ENCODE measurements at regions not wholly inside any gene's neighbourhood (a gene's known extent, or its start where the extent isn't known, plus 50 kb on each side); places are given as distances from the start of the nearest gene placed in this dataset.
"Not testable (repeated sequence)": the region's sequence is repeated elsewhere in the genome, so short reads cannot be mapped to it uniquely, and the experiment has no call there.

DNA sequence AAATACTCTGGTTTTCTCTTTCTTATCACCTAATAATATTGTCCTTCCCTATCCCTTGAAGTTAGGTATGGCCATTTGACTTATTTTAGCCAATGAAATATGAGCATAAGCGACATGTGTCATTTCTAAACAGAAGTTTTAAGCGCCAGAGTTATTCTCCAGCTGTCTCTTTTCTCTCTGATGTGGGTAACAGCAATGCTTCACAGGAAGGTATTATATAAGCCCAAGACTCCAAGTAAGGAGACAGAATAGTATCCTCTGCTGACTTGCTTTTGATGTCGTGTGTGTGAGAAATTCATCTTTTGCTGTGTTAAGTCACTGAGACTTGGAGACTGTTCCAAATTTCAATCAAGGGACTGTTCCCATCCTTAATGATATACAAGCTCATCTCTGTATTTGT, 224.6 kb upstream of the NECTIN3 start:
- H3K27ac Mint-ChIP-seq: no peak overlapping the region
- ATAC-seq (no peak), DNase-seq (ENCODE audit: low spot score in 2 of 2) (no peak)
- H3K36me3 Mint-ChIP-seq: no peaks in the 10 kb centered on the region
- peaks cover 0 to 5% of the 10 kb centered on the region in 2 donors for H3K9me3 Mint-ChIP-seq

DNA sequence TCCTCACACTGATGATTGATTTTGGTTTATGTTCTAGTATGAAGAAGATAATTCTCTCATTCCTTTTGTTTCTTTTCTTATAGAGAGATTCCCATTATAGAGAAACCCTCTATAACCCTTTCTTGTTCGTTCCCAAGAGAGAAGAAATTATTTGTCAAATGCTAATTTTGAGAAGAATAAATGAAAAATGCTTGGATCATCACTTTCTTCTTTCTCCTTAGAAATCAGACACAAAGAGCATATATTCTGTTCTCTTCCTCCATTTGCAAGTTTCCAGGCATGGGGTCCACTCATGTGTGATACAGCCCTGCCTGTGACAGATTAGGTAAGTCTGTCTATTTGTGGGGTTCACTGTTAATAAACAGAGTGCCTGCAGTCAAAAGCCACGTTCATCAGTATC, 222.6 kb upstream of the NECTIN3 start:
- no peak overlapping the region for H3K27ac Mint-ChIP-seq
- no peaks in the 10 kb centered on the region for H3K36me3 Mint-ChIP-seq
- H3K9me3 Mint-ChIP-seq: peaks cover 0 to 5% of the 10 kb centered on the region in 2 donors
- no peak for DNase-seq (ENCODE audit: low spot score in 2 of 2)
- ATAC-seq: no peak

DNA sequence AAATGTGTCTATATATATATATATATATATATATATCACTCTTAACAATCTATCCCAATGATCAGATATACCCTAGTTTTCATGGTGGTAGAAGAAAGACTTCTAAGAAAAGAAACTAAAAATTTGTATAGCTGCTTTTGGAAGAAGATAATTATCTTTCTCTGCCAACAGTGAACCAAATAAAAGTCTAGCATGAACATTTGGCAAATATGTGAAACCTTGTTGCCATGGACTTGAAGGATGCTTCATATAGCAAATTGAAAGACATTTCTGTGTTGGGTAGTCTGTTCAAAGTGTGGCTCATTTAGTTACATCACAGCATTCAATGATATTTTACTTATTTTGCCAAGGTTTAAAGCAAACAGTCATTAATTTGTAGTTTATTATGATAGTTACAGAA, 219.9 kb upstream of the NECTIN3 start:
- no peaks in the 10 kb centered on the region for H3K9me3 Mint-ChIP-seq
- ATAC-seq: no peak
- H3K36me3 Mint-ChIP-seq: no peaks in the 10 kb centered on the region
- DNase-seq (ENCODE audit: low spot score in 2 of 2): no peak
- no peak overlapping the region for H3K27ac Mint-ChIP-seq

DNA sequence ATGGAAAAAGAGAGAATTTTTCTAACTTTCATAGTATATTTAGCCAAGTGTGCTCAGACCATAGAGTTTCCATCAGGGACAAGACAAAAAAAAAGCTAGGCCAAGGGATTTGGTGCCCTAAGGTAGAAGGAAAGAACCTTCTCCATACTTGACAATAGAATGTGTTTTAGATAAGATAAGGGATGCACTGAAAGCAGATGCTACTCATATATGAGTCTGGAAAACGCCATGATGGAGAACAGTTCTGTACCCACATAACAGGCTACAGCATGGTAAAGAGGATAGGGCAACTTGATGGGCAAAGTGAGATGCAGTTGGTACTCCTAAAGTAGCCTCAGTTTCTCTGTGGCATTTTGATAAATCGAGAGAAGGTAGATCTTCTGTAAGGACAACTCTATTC, 216.4 kb upstream of the NECTIN3 start:
- no peak for ATAC-seq
- DNase-seq (ENCODE audit: low spot score in 2 of 2): no peak
- Mint-ChIP-seq H3K27ac (no peak overlapping the region), H3K9me3 (no peaks in the 10 kb centered on the region), H3K36me3 (no peaks in the 10 kb centered on the region)

DNA sequence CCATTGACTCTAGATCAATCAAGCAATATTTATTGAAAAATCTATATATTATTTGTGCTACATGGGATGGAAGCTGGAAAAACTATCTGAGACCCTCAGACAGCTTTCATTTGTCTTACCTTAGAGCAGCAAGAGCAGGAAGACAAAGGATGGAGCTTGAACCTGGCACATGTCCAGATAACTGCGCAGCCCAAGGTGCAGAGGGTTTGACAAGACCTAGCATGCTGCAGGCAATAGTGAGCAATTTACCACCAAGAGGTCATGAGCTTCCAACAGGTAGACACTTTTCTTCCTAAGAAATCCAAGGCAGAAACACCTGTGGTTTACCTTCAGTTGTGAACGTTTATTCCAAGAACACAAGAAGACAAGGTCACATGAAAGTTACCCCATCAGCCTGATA, 214.7 kb upstream of the NECTIN3 start:
- no peak overlapping the region for H3K27ac Mint-ChIP-seq
- no peaks in the 10 kb centered on the region for H3K36me3 Mint-ChIP-seq
- no peak for DNase-seq (ENCODE audit: low spot score in 2 of 2)
- no peak for ATAC-seq
- H3K9me3 Mint-ChIP-seq: no peaks in the 10 kb centered on the region

DNA sequence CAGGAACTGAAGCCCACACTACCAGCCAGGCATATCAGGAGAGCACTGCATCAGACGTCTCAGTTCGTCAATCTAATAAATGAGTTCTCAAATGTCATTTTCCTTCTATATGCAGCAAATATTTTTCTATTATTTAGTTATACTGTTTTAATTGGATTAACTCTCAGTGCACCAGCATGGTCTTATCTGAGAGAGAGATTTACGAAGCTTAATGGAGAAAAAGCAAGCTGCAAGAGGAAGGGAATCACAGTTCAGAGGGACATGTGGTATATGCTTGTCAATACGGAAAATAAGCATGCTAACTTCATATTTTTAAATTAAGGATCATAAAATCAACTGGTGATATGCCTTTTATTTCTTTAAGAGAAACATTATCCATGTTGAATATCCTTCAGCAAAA, 213.1 kb upstream of the NECTIN3 start:
- no peaks in the 10 kb centered on the region for H3K9me3 Mint-ChIP-seq
- H3K27ac Mint-ChIP-seq: no peak overlapping the region
- no peaks in the 10 kb centered on the region for H3K36me3 Mint-ChIP-seq
- ATAC-seq (no peak), DNase-seq (ENCODE audit: low spot score in 2 of 2) (no peak)

DNA sequence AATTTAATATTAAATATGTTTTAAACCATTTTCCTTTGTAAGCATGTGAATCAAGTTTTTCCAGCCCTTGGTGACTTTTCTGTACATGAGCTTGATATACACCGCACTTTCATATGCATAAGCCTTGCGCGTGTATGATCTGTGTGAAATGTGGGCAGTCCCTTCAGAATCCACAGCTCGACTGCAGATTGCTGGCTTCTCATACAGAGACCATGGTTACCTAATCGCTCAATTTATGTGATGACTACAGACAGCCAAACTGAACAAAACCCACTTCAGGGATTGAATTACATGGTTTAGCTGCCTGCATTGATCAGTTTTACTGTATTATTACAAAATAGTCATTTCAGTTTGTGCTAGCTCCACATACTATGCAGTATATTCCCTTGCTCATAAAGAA, 212.3 kb upstream of the NECTIN3 start:
- Mint-ChIP-seq H3K27ac (no peak overlapping the region), H3K36me3 (no peaks in the 10 kb centered on the region), H3K9me3 (no peaks in the 10 kb centered on the region)
- DNase-seq (ENCODE audit: low spot score in 2 of 2): no peak
- ATAC-seq: no peak

DNA sequence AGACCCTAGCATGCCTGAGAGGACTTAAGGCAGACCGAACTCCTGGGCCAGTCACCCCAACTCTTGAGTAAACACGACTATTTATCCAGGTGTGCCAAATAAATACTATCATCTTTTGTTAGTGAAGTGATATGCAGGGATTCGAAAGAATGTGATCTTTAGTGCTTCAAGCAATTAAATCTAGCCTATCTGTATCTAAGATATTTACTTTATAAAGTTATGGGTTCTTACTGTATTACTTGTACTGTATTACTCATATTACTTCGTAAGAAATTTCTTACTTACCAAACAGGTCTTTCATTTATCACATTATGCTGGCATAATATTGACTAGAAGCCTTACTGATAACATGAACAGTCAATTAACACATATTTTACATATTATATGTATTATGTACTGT, 211.6 kb upstream of the NECTIN3 start:
- no peak overlapping the region for H3K27ac Mint-ChIP-seq
- no peaks in the 10 kb centered on the region for H3K9me3 Mint-ChIP-seq
- DNase-seq (ENCODE audit: low spot score in 2 of 2): no peak
- H3K36me3 Mint-ChIP-seq: no peaks in the 10 kb centered on the region
- ATAC-seq: no peak

DNA sequence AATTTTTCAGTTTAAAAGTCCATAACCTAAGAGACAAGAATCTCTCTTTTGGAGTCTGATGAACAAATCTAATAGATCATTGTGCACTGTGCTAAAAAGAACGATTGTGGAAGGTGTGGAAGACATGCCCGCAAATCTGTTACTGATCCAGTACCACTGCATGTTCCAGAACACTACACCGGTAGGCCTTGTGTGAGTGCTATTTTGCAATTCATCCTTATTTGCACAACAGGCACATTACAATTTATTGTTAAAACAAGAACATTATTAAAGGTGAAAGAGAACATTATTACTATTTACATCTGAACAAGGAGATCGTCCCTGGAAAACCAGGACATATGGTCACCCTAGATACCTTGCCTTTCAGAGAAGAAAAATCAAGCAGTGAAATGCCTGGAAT, 205.7 kb upstream of the NECTIN3 start:
- H3K9me3 Mint-ChIP-seq: no peaks in the 10 kb centered on the region
- H3K36me3 Mint-ChIP-seq: no peaks in the 10 kb centered on the region
- no peak overlapping the region for H3K27ac Mint-ChIP-seq
- DNase-seq (ENCODE audit: low spot score in 2 of 2) (no peak), ATAC-seq (no peak)

DNA sequence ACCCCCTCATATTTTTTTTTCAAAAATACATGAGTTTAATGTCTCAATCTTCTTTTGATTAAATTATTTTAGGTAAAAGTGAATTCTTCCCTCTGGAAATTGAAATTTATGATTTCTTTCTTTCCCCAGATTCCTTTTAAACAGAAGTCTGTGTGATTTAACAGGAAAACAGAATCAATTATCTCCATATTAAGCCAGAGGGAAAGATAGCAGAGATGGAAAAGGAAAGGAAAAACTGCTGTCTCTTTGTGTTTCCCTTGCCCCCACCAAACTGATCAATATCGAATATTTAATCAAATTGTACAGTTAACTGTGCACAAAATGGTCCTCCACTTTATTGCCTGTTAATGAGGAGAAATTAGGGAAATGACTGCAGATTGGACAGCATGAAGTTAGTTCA, 203.5 kb upstream of the NECTIN3 start:
- no peak overlapping the region for H3K27ac Mint-ChIP-seq
- ATAC-seq (no peak), DNase-seq (ENCODE audit: low spot score in 2 of 2) (no peak)
- no peaks in the 10 kb centered on the region for H3K9me3 Mint-ChIP-seq
- no peaks in the 10 kb centered on the region for H3K36me3 Mint-ChIP-seq

DNA sequence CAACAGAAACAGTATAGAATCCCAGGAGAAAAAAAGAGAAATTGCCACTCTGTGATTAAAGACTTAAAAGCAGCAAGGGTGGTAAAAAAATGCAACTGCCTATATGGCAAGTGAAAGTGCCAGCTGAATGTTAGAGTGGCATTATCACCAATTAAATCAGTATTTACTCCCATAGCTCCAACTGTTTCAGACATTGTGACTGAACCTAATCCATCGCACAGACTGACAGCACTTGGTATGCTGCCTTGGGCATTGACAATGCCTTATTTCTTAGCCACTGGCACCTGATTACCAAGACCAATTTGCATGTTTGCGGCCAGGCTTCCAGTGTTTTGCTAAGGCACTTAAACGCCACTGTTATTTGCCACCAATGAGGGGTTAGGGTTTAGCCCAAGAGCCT, 201.9 kb upstream of the NECTIN3 start:
- Mint-ChIP-seq H3K36me3 (no peaks in the 10 kb centered on the region), H3K9me3 (peaks cover 4 to 7% of the 10 kb centered on the region in 2 donors), H3K27ac (no peak overlapping the region)
- ATAC-seq (no peak), DNase-seq (ENCODE audit: low spot score in 2 of 2) (no peak)

DNA sequence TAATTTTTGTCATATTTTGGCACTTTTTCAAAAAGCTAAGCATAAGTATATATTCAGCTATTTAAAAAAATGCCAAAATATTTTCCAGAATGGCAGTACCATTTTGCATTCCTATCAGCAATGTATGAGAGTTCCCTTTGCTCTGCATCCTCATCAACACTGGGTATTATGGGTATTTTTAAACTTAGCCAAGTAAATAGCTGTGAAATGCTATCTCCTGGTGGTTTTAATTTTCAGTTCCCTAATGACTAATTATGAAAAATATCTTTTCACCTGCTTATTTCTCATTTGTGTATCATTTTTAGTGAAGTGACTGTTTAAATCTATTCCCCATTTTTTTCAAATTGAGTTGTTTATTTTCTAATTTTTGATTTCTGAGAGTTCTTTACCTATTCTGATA, 199.7 kb upstream of the NECTIN3 start:
- ATAC-seq (no peak), DNase-seq (ENCODE audit: low spot score in 2 of 2) (no peak)
- no peaks in the 10 kb centered on the region for H3K36me3 Mint-ChIP-seq
- H3K9me3 Mint-ChIP-seq: peaks cover 6 to 7% of the 10 kb centered on the region in 2 donors
- H3K27ac Mint-ChIP-seq: no peak overlapping the region

DNA sequence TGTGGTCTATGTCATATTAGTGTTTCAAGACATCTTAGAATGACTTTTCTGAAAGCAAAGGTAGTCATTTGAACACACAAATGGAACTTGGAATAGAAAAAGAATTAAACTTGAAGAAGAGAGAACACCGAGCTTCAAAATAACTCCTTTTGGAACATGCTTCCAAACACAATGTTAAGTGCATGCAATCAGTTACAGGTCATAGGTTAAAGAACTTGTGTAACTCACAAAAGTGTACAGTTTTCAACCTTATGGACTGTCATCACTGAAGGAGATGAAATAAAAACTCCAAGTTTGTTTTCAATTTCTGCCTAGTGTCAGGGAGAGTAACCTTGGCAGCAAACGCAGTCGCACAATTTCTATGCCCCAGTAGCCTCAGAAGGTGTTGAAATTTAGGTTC, 192.9 kb upstream of the NECTIN3 start:
- DNase-seq (ENCODE audit: low spot score in 2 of 2): no peak
- Mint-ChIP-seq H3K9me3 (peaks cover 6 to 7% of the 10 kb centered on the region in 2 donors), H3K36me3 (no peaks in the 10 kb centered on the region), H3K27ac (no peak overlapping the region)
- ATAC-seq: no peak

DNA sequence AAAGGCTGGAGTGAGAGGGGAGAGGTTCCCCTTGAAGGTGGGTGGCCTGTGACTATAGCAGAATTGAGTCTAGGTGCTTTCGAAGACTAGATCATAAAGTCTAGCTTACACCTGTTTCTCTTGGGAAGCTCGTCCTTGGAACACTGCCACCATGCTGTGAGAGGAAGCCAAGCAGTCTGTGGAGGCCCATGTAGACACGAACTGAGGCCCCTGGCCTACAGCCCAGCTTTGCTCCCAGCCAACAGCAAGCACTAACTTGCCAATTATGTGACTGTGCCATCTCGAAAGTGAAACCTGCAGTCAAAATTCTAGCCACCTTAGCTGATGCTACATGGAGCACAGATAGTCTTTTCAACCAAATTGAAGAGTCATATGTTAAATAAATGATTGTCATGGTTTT, 190.5 kb upstream of the NECTIN3 start:
- no peak for ATAC-seq

DNA sequence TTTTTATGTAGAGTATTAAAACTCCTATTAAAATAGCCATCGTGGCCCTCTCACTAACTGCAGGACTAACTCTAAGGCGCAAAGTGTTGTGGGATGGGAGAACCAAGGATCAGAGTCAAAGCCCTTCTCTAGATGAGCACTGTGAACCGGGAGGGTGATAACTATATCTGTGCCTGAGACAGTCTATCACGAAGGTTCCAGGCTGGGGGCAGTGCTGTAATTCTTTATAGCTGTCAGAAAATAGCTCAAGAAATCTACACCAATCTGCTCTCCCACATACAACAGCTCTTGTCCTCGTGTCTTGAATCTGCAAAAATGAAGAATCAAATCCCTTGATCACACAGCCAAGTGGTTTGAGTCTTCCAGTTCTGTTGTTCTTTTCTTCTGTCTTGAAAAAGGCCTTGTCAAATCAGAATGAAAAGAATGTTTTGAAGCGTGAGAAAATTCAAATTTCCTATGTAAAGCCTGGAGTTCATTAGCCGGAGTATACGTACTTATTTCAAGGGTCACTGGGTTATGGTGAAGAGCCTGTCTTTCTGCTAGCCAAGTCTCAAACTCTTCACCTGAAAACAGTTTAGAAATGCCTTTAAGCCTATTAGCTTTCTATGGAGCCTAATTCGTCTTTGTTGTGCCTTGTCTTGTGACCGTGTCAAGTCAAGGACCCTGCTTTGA, 185.3 kb upstream of the NECTIN3 start:
- no peak for ATAC-seq

More for the DNA sequence above, 190.5 kb upstream of the NECTIN3 start:
- H3K36me3 Mint-ChIP-seq: no peaks in the 10 kb centered on the region
- no peaks in the 10 kb centered on the region for H3K9me3 Mint-ChIP-seq
- DNase-seq (ENCODE audit: low spot score in 2 of 2): no peak
- H3K27ac Mint-ChIP-seq: no peak overlapping the region

DNA sequence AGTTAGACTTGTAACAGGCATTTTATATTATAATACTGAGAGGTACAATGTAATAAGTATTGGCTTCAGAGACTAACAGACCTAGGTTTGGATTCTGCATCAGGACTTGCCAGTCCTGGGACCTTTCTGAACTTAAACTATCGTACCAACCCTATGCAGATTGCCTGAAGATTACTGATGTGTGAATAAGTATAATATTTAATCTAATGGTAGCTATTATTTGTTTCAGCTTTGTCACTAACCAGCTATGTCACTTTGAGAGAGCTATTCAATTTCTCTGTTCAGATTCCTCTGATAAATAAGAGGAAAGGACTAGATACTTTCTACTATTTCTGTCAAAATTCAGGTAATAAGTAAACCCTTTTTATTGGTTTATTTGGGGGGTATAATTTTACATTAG, 184.4 kb upstream of the NECTIN3 start:
- H3K9me3 Mint-ChIP-seq: no peaks in the 10 kb centered on the region
- DNase-seq (ENCODE audit: low spot score in 2 of 2): no peak
- H3K27ac Mint-ChIP-seq: no peak overlapping the region
- ATAC-seq: no peak
- no peaks in the 10 kb centered on the region for H3K36me3 Mint-ChIP-seq

More for the DNA sequence above, 185.3 kb upstream of the NECTIN3 start:
- H3K27ac Mint-ChIP-seq: no peak overlapping the region
- no peak for DNase-seq (ENCODE audit: low spot score in 2 of 2)
- H3K9me3 Mint-ChIP-seq: no peaks in the 10 kb centered on the region
- no peaks in the 10 kb centered on the region for H3K36me3 Mint-ChIP-seq

DNA sequence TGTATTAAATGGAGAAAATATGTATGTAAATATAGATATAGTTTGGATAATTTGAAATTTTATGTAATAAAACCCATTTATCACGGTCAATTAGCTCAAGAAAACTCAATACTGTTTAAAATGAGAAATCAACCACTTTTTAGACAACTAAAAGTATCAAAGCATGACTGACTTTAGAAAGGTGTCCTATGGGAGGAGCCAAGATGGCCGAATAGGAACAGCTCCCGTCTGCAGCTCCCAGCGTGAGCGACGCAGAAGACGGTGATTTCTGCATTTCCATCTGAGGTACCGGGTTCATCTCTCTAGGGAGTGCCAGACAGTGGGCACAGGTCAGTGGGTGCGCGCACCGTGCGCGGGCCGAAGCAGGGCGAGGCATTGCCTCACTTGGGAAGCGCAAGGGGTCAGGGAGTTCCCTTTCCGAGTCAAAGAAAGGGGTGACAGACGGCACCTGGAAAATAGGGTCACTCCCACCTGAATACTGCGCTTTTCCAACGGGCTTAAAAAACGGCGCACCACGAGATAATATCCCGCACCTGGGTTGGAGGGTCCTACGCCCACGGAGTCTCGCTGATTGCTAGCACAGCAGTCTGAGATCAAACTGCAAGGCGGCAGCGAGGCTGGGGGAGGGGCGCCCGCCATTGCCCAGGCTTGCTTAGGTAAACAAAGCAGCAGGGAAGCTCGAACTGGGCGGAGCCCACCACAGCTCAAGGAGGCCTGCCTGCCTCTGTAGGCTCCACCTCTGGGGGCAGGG, 182.8 kb upstream of the NECTIN3 start:
- not testable (repeated sequence) for H3K9me3 Mint-ChIP-seq; ATAC-seq; H3K27ac Mint-ChIP-seq; H3K36me3 Mint-ChIP-seq; DNase-seq (ENCODE audit: low spot score in 2 of 2)

DNA sequence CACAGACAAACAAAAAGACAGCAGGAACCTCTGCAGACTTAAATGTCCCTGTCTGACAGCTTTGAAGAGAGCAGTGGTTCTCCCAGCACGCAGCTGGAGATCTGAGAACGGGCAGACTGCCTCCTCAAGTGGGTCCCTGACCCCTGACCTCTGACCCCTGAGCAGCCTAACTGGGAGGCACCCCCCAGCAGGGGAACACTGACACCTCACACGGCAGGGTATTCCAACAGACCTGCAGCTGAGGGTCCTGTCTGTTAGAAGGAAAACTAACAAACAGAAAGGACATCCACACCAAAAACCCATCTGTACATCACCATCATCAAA, 182.3 kb upstream of the NECTIN3 start:
- not testable (repeated sequence) for H3K9me3 Mint-ChIP-seq; H3K36me3 Mint-ChIP-seq; H3K27ac Mint-ChIP-seq; ATAC-seq; DNase-seq (ENCODE audit: low spot score in 2 of 2)

All from activated naive CD4-positive, alpha-beta T cell treated with anti-CD3 and anti-CD28 coated beads, Interleukin-2, amount 50 U/mL, for 72 hours (primary cell).